ENCODE measurements at regions not wholly inside any gene's neighbourhood (a gene's known extent, or its start where the extent isn't known, plus 50 kb on each side); places are given as distances from the start of the nearest gene placed in this dataset.

DNA sequence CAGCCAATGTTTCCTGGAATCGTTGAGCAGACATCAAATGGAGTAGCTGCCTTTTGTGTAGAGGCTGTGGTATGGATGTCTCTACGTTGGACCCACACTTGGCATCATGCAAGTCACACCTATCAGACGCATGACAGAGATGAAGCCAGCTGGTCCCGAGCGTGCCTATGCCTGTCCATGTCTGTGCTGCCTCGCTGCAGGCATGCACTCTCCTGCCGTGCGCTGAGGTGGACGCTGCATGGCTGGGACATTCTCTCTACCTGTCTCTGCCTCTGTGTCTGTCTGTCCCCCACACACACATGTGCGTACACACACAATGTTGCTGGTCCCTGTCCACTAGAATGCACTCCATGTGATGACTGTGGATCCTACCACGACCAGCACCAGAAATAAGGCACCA lies 514.2 kb upstream of the MYT1L start:
- H3K4me1 ChIP-seq = peaks cover 22% of the 10 kb centered on the region in 2 donors
- peak overlapping the region in 1 of 4 donors; percentile 93 for H3K27ac ChIP-seq
- H3K36me3 ChIP-seq = no peaks in the 10 kb centered on the region
- intact Hi-C loops (cut with DNase I; ENCODE audit: low total_unique reads) = loop anchor here (5.0 to 10.0 kb wide), 2 partner anchors 183 to 630 kb away; no protein-coding TSS in a partner anchor
- H3K9me3 ChIP-seq = no peaks in the 10 kb centered on the region
- DNase-seq = no peak
- ATAC-seq = no peak
- no peaks in the 10 kb centered on the region for H3K27me3 ChIP-seq
- TF ChIP-seq, protein P1, sequence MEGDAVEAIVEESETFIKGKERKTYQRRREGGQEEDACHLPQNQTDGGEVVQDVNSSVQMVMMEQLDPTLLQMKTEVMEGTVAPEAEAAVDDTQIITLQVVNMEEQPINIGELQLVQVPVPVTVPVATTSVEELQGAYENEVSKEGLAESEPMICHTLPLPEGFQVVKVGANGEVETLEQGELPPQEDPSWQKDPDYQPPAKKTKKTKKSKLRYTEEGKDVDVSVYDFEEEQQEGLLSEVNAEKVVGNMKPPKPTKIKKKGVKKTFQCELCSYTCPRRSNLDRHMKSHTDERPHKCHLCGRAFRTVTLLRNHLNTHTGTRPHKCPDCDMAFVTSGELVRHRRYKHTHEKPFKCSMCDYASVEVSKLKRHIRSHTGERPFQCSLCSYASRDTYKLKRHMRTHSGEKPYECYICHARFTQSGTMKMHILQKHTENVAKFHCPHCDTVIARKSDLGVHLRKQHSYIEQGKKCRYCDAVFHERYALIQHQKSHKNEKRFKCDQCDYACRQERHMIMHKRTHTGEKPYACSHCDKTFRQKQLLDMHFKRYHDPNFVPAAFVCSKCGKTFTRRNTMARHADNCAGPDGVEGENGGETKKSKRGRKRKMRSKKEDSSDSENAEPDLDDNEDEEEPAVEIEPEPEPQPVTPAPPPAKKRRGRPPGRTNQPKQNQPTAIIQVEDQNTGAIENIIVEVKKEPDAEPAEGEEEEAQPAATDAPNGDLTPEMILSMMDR (IDR thresholded peaks at IDR 0.05 in 4 of 5, conservative IDR thresholded peaks at IDR 0.05 in 1 of 5) = no peak
- TF ChIP-seq POLR2A (IDR thresholded peaks at IDR 0.05) = no peak
- H3K4me3 ChIP-seq = no peak overlapping the region
- in situ Hi-C loops (cut with MboI; ENCODE audit: low sequenced_read_pairs in 4 of 4) = no loop called here

GRCh38 chr2:2843969-2844548 lies 513.0 kb upstream of the MYT1L start:
- in situ Hi-C loops (cut with MboI; ENCODE audit: low sequenced_read_pairs in 4 of 4) (no loop called here), intact Hi-C loops (cut with DNase I; ENCODE audit: low total_unique reads) (loop anchor here (10.0 kb wide), 1 partner anchor 631 kb away; no protein-coding TSS in a partner anchor)
- Histone ChIP-seq H3K4me1 (peaks cover 29 to 32% of the 10 kb centered on the region in 2 donors), H3K9me3 (no peaks in the 10 kb centered on the region), H3K4me3 (no peak overlapping the region), H3K36me3 (no peaks in the 10 kb centered on the region), H3K27me3 (no peaks in the 10 kb centered on the region), H3K27ac (no peak overlapping the region)
- no peak for ATAC-seq
- TF ChIP-seq, protein P1 (IDR thresholded peaks at IDR 0.05 in 4 of 5, conservative IDR thresholded peaks at IDR 0.05 in 1 of 5) = peak in 1 of 5 experiments; percentile 19
- TF ChIP-seq POLR2A (IDR thresholded peaks at IDR 0.05) = no peak
- no peak for DNase-seq

DNA sequence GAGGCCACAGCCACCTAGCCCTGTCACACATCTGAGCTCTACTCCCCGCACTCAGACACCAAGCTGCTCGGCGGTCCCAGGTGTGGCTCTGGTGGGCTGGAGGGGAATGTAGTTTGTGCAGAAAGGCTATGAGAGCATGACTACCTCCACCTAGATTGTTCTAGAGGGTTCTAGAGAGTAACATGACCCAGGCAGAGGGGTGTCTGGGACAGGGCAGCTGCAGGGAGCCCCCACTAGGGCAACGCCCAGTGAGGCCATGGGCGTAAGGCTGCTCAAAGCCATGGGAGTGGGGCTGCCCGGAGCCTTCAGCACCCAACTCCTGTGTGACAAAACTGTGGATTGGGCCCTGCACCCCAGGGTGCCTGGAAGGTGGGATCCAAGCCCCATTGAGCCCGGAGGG lies 511.4 kb upstream of the MYT1L start:
- H3K9me3 ChIP-seq = no peaks in the 10 kb centered on the region
- in situ Hi-C loops (cut with MboI; ENCODE audit: low sequenced_read_pairs in 4 of 4) (no loop called here), intact Hi-C loops (cut with DNase I; ENCODE audit: low total_unique reads) (loop anchor here (10.0 kb wide), 1 partner anchor 632 kb away; no protein-coding TSS in a partner anchor)
- ATAC-seq (no peak), DNase-seq (no peak)
- H3K4me1 ChIP-seq = peaks cover 19 to 26% of the 10 kb centered on the region in 2 donors
- no peaks in the 10 kb centered on the region for H3K36me3 ChIP-seq
- H3K27me3 ChIP-seq = no peaks in the 10 kb centered on the region
- TF ChIP-seq POLR2A (IDR thresholded peaks at IDR 0.05) = no peak
- TF ChIP-seq, protein P1 (IDR thresholded peaks at IDR 0.05 in 4 of 5, conservative IDR thresholded peaks at IDR 0.05 in 1 of 5) = no peak
- H3K4me3 ChIP-seq = no peak overlapping the region
- H3K27ac ChIP-seq = no peak overlapping the region

DNA sequence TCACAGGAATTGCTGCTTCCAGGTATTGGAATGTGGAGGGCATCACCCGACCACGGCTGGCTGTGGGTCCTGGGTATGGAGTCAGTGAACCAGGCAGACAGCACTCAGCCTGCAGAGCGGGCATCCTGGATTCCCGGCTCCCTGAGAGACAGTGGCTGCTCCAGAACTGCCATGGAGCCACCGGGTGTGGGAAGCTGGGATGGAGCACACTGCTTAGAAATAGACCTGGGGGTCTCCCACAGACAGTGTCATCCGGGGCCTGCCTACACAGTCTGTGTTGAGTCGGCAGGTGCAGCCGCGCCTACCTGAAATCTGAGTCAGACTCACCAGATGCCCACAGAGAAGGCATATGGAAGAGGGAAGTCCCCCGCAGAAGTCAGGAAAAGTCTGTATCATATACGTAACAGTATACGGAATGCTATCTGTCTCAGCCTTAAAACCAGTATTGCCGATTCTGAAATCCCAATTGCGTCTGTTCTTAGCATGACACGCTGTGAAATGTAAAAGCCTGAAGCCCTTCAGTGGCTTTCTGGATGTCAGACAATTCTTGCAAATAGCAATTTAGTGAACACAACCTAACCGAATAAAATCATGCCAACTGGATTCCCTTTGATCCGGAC lies 509.7 kb upstream of the MYT1L start:
- no peaks in the 10 kb centered on the region for H3K9me3 ChIP-seq
- no peak overlapping the region for H3K27ac ChIP-seq
- no peak overlapping the region for H3K4me3 ChIP-seq
- H3K4me1 ChIP-seq = peaks cover 8 to 13% of the 10 kb centered on the region in 2 donors
- DNase-seq (no peak), ATAC-seq (no peak)
- intact Hi-C loops (cut with DNase I; ENCODE audit: low total_unique reads) = loop anchor here (10.0 kb wide), 1 partner anchor 634 kb away; no protein-coding TSS in a partner anchor
- in situ Hi-C loops (cut with MboI; ENCODE audit: low sequenced_read_pairs in 4 of 4) = no loop called here
- no peaks in the 10 kb centered on the region for H3K27me3 ChIP-seq
- TF ChIP-seq, protein P1 (IDR thresholded peaks at IDR 0.05 in 4 of 5, conservative IDR thresholded peaks at IDR 0.05 in 1 of 5) = no peak
- no peak for TF ChIP-seq POLR2A (IDR thresholded peaks at IDR 0.05)
- H3K36me3 ChIP-seq = no peaks in the 10 kb centered on the region

Measured in gastrocnemius medialis (tissue), 4 donors.